ENCODE measurements at regions not wholly inside any gene's neighbourhood (a gene's known extent, or its start where the extent isn't known, plus 50 kb on each side); places are given as distances from the start of the nearest gene placed in this dataset.

DNA sequence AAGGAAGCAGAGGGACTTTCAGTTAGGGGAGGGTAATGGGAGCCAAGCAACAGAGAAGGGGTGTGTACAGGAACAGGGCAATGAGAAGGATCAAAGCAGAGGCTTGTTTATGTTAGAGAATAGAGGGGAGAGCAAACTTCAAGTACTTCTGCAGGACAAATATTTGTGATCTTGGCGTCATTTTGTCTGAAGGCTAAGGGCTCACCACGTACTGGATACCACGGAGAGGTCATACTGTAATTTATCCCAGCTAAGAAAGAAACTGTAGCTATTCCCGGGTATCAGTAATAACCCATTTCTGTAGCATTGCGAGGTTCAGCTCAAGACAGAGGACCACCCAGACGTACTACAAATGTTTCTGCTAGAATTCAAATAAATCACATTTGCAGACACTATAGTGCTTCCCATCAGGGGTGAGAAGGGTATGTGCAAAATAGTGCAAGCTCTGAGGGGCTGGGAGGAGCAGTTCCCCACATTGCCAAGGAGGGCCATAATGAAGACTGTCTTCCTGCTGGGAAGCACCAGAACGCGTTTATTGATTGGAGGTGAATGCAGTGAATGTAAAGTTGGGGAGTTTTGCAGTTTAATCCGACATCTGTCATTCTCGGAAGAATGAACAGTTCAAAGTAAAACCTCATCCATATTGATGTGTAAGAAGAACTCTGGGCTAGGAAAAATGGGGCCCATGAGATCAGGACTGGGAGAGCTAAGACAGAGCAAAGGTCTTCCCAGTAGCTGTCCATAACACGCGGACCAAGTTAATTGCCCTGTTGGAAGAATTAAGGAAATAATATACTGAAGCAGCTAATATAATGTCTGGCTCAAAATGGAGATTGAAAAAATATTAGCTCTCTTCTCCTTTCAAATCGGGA is 136.9 kb downstream of the RWDD3 start:
- DNase-seq = no peak

DNA sequence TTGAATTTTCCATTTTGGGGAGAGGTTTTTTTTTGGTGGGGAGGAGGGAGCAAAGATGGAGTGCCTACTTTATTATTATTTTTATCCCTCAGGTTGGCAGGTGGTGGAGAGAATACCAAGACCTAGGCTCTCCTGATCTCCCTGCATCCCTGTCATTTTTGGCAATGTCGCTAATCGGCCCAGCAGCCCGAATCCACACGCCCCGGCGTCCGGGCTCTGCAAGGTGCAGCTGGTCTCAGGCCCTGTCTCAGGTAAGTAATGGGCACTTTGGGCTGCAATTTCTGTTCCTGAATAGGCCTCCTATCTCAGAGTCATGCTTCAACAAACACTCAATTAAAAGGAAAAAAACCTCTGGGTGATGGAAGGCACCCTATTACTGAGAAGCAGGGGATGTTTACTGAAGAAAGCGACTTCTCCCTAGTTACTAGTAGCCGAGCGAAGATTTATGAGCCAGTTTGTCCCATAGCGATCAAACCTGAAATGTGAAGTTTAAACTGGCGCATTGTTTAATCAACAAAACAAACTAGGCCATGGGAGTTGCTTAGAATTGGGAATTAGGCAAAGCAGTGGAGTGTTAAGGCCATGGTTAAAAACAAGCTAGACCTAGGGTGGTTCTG is 137.8 kb downstream of the RWDD3 start:
- no peak for DNase-seq

DNA sequence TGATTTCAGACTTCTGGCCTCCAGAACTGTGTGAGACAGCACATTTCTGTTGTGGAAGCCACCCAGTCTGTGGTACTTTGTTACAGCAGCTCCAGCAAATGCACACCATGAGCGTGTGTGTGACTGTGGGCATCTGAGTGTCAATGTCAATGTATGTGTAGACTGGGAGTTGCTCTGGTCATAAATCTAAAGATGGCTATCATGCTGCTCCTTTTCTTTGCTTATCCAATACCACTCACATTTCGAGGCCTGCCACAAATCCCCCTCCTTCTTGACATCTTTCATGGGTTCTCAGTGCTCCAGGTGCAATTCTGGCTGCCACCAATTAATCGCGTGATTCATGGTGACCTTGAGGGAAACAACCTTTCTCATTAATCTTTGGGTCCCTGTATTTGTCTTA is 141.2 kb downstream of the RWDD3 start:
- DNase-seq = no peak

DNA sequence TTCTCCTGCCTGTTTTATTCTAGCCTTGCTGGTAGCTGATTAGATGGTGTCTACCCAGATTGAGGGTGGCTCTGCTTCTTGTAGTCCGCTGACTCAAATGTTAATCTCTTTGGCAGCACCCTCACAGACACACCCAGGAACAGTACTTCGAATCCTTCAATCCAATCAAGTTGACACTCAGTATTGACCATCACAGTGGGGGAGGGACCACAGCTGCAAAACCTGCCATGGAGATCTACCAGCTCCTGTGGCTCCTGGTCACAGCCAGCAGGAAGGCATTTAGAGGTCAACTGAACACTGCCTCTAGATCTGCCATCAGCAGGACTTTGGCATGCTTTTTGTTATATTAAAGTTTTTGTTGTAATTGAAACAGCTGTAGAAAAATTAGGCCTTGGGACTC is 146.9 kb downstream of the RWDD3 start:
- no peak for DNase-seq

DNA sequence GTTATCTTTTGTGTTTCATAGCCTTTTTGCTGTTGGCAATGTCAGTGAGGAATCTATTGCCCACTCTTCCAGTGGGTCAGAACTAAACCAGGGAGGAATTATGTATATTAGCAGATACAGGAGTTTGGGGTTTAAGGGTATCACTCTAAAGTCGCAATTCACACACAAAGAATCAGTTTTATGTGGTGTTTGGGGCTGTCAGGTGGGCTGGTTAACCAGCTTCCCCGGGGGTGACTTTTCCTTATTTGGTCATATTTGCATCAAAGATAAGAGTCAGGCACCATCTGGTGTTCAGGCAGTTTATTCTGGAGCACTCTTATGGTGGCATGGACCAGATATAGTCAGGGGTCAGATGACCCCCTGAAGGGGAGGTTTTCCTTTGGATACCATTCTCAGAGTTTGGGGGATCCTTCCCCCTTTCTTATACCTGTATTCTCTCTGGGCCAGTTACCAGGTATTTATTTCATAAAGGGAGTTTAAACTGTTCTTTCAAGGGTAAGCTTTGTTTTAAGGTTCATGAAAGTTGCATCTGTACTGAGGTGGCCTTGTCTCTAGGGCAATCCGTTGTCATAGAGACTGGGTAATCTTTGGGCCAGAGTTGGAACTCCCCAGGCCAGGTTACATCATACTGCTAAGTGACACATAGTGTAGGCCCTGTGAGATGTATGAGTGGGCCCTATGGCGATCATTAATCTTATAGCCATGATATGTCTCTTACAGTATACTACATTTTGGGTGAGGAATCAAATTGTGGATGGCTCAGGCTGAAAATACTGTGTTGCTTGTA is 148.2 kb downstream of the RWDD3 start:
- DNase-seq = no peak

DNA sequence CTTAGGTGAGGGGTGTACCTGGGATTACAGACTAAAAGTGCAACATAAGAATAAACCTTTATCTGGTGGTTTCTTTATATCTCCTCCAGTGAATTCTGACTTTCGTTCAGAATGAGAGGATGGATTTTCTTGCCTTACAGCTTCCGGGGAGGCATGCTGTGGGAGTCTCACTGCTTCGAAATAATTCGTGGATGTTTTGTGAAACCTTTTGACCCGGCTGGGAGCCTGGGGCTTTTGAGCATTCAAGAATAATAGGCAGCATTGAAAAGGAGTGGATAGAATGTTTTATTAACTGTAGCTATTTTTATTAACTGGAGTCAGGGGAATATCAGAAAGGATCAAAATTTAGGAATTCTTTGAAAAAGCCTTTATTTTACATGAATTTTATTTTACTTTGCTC is 149.1 kb downstream of the RWDD3 start:
- DNase-seq = no peak

DNA sequence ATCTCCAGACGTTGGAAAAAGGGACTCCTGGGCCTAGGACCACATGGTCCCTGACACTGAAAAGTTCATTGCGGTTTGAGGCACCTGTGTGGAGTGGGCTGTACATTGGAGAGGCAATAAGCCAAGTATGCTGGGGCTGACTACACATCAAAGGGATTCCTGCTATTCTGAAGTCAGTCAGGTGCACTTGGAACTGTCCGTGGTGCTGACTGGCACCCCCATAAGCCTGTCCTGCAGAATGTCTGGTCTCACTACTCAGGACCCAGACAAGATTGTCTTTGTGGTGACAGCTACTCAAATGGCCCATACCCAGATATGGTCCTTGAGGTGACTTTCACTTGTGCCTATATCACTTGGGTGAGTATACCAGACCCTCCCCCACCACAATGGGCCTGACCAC is 150.6 kb downstream of the RWDD3 start:
- no peak for DNase-seq

DNA sequence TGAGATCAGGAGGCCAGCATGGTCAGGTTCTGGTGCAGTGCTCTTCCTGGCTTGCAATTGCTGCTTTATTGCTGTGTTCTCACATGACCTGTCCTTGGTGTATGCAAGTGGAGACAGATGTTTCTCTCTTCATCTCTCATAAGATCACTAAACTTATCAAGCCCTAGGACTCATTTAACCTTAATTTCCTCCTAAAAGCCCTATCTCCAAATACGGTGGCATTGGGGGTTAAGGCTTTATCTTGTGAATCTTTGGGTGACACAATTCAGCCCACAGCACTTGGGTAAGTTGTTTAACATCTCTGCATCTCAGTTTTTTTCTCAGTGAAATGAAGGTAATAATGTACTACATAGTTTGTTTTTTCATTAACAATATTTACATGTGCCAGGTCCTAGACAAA is 152.4 kb downstream of the RWDD3 start:
- no peak for DNase-seq

DNA sequence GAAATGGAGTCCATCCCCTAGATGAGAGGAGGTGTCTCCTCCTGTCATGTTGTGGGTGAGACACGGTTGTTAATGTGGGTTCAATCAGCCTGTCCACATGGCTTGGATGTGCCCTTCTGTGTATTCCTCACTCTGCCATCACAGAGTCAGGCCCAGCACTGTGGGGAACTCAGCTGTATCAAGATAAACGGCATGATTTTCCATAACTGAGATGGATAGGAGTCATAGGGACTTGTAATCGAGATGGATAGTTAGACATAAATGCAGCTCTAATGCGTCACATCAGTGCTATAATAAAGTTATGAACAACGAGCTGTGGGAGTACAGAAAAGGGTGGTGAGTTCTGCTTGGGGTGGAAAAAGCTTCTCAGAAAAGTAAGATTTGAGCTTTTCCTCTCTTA is 152.9 kb downstream of the RWDD3 start:
- no peak for DNase-seq

DNA sequence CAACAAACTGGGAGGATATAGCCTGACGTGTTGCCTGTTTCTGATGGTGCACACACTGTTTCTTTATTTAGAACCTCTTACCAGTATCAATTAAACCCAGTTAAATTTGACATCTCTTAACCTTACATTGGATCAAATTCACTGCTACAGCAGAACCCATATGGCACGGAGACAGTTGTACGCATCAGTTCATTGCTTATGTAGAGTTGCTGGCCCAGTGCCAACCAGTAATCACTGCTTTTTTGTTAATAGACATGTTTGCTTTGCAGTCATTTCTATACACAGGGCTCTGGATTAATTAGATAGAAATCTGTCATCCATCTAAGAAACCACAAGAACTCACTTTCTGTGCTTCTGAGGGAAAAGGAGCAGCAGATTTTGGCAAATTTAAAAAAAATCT is 154.0 kb downstream of the RWDD3 start:
- no peak for DNase-seq

DNA sequence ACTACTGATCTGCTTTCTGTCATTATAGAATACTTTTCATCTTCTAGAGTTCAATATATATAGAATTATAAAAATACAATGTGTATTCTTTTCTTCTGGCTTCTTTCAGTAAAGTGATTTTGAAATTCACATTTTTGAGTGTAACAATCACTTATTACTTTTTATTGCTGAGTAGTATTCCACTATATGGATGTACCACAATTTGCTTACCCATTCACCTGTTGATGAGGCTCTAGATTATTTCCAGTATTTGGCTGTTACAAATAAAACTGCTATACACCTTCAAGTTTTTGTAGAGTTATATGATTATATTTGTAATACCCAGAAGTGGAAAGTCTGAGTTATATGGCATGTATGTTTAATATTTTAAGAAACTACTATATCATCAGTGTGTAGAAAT is 159.4 kb downstream of the RWDD3 start:
- no peak for DNase-seq

DNA sequence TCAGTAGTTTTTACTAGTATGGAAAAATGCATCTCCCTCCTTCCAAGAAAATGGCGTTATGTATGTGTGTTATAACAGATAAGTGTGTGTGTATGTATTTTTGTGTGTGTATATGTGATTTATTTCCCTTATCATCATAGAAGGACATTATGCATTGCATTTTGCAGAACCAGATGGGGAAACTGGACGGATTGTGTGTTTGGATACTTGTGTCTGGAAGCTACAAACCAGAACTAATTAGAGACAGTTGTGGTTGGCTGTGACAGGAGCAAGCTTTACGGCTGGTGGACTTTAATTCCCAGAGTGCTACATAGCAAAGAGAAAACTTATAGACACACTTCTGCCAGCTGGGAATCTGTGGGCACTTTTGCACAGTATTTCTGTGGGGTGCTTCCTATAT is 162.5 kb downstream of the RWDD3 start:
- DNase-seq = no peak

DNA sequence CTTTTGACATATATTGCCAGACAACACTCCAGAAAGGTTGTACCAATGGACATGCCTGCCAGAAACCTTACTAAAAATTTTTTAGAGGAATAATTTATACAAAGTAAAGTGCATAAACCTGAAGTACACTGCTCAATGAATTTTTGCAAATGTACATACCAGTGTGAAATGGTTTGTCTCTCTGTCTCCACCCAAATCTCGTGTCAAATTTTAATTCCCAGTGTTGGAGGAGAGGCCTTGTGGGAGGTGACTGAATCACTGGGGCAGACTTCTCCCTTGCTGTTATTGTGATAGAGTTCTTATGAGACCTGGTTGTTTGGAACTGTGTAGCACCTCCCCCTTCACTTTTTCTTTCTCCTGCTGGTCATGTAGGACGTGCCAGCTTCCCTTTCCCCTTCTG is 168.8 kb downstream of the RWDD3 start:
- DNase-seq = no peak

DNA sequence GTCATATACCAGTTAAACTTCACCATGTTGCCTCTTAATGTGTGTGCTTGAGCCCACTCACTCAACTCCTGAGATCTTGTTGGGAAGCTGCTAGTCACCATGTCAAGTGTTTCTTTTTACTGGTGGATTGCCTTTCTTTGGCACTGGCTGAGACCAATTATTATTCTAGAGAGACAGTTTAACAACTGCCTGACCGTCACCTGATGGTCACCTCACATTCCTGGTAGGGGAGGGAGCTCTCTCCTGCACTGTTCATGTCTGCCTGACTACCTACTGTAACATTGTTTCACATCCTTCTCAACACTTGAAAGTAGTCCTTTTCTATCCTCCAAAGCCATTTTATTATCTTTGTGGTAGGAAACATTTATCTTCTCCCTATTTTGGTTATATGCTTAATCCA is 172.3 kb downstream of the RWDD3 start:
- no peak for DNase-seq

DNA sequence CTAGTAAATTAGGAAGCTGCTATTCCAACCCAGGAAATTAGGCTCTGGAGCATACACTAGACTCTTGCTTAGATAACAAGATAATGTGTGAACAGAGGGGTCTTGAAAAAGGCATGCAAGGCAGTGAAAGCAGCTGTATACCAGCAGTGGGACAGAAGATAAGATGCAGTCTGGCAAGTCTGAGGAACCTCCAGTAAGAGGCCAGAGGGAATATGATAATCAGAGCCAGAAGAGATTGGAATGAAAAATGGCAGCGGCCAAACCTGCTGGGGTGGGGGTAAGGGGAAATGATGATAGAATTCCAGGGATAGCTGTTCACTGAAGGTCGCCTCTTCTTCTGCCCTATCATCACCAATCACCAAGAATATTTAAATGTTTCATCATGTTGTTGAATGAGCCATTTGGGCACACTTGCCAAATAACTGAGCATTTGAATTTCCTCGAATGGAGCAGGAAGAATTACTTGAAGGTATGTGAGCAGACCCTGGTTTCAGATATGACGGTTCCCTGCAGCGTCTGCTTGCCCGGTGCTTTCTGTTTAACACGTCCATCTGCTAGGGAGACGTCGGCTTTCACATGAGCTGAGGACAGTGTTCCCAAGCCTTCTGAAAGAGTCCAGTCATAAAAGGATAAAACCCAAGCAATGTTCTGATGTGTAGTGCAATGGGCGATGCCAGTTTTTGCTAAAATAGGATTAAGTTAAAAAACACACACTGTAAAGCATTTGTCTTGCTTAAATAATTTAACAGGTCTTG is 173.3 kb downstream of the RWDD3 start:
- DNase-seq = no peak

DNA sequence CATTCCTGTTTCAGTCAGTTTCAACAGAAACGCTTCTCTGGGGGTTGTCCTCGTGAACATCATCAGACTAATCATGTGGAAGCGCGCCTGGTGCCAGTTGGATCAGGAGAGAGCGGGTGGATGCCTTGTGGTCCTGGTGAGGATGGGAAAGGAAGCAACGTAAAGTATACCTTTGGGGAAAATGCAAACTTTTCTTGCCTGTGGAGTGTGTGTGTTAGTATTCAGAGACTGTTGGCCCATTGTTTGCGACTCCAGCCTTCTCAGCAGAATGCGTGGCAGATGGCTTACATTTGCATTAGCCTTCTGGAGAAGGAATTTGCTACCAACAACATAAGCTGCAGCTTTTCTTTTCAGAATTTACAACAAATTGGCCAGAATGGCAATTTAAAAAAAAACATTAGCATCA is 173.9 kb downstream of the RWDD3 start:
- DNase-seq = no peak

DNA sequence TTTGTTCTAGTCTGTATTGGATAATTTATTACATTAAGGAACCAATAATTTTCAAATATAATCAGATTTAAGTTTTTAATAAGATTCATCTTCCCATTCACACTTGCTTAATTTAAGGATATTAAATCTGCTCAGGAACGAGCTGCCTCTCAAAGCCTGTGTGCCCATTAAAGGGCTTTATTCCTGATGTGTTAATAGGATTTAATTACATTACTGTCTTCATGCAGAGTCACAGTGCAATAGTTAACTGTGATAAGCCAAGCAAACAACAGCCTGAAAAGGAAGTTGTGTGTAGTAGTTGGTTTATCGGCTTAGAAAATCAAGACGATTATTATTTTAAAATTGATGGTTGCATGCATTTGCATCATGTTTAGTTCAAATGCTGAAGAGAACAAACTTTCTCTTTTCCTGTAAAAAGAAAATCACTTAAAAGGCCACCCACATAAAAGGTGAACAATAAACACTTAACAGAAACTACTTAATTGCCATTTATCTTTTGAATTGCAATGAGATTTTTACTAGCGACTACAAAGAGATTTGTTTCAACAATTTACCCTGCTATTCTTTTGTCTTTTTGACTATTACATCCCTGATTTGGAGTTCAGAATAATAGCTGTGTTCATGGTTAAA is 174.6 kb downstream of the RWDD3 start:
- DNase-seq = no peak

DNA sequence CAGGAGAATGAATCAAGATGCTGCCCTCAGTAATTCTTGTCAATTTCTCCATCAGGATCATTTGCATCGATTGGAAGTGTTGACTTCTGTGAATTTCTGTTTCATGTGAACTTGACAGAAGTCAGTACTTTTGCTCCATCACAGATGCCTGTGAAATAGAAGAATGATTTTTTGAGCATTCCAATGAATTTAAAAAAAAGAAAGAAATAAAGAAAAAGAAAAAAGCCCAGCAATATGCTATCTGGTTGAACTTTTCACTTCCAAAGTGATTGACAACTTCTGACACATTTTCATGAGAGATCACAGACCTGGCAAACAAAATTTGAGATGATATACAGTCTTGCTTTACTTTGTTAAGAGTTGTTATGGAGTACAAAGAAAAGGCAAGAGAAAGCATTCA is 175.3 kb downstream of the RWDD3 start:
- no peak for DNase-seq

DNA sequence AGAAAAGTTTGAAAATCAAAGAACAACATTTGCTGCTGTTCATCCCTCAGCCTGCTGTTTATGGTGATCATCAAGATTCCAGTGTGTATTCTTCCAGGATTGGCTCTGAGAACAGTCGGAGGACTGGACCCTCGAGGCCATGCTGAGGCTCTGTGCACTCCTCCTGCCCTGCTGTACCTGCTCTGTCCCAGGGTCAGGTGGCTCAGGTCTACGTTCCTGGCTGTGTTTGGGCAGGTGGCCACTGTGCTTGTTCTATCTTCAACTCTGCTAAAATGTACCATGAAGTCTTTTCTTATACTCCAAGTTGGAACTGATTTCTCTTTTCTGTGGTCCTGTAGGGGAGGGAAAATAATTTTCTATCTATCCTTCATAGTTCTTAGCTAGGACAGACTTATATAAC is 175.9 kb downstream of the RWDD3 start:
- DNase-seq = no peak

DNA sequence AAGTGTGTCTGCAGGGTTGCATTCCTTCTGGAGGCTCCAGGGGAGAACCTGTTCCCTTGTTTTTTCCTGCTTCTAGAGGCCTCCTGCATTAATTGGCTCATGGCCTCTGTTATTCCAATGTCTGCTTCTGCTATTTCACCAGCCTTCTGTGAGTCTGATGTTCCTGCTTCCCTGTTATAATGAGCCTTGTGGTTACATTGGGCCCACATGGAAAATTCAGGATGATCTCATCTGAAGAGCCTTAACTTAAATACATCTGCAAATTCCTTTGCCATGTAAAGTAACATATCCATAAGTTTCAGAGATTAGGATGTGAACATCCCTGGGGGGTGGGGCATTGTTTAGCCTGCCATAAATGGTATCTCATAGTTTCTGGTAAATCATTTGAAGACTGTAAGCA is 181.1 kb downstream of the RWDD3 start:
- no peak for DNase-seq

DNA sequence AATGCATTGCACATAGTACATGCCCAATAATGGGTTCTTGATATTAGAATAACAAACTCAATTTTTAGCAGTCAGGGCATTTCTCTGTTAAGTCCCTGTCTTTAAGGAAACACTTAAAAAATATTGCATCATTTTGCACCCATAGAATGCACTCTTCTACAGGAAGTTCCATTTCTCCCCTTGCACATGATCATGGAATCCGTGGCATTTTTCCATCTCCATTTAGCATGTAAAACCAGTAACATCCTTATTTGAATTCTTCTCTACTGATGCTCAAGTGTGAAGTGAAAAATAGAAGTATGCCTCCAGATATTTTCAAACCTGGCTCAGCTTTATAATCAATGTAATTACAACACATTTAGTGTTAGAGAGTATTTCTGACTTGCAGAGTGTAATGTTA is 192.8 kb downstream of the RWDD3 start:
- no peak for DNase-seq

DNA sequence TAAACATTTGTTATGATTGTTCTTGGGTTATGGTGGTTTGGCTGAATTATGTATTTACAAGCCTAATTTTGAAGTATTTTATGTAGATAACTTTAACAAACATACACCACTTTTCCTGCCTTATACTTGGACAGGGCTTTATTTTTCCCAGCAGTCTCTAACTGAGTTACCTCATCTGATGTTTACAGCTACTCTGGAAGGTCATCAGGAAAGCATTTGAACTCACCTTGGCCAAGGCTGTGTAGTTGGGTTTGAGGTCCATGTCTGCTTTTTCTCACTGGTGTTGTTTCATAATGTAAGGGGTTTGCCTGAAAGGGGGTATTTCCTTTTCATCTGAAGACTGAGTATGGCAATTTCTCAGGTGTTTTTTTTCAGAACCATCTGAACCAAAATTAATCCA is 193.5 kb downstream of the RWDD3 start:
- no peak for DNase-seq

DNA sequence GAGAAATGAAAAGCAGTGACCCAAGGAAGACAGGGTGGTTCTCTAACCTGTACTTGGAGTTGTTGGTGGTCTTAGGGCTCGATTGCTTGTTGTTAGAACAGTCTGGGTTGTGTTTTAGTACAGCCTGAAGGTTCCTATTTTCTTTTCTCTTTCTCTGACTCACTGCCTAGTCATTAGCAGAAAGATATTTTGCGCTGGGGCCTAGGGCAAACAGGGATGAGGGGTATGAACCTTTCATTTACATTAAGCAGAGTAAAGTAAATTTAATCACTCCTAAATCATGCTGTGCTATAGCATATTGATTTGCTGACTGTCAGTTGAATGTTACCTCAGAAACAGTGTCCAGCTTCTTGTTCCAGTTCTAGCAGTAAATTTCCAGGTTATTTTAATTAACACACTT is 197.2 kb downstream of the RWDD3 start:
- DNase-seq = no peak
